Tibial artery (tissue), 4 donors: ENCODE measurements at regions not wholly inside any gene's neighbourhood (a gene's known extent, or its start where the extent isn't known, plus 50 kb on each side); places are given as distances from the start of the nearest gene placed in this dataset.
A peak's percentile ranks its signal among the peaks of the same experiment; 100 is the strongest.

Experiments used
- DNase-seq, 2 donors: peaks; one replicate each; pipeline ENCODE4 v3.0.0-alpha.2; 2019
- H3K27ac ChIP-seq, 2 donors: fragments of 200-600 bp; sonication (generic) in 1 of 2; 1 replicate in 1 of 2; 2 replicates in 1 of 2; pipeline ENCODE4 v1.5.1; 2018 to 2019; ENCODE audit warnings: mild to moderate bottlenecking in 1 of 2
- H3K27me3 ChIP-seq, 2 donors: fragments of 200-600 bp; sonication (generic) in 1 of 2; one replicate each; pipeline versions ENCODE4 v1.5.1 to v1.6.0; 2016 to 2019
- H3K36me3 ChIP-seq, 3 donors: fragments of 200-600 bp; sonication (generic) in 2 of 3; one replicate each; pipeline ENCODE4 v1.5.1; 2016 to 2019; ENCODE audit warnings: mild to moderate bottlenecking in 2 of 3
- H3K4me1 ChIP-seq, 4 donors: fragments of 200-600 bp; sonication (generic) in 2 of 4; 1 replicate in 3 of 4; 2 replicates in 1 of 4; pipeline ENCODE4 v1.5.1; 2016 to 2019
- H3K4me3 ChIP-seq, 2 donors: fragments of 200-600 bp; sonication (generic) in 1 of 2; 1 replicate in 1 of 2; 2 replicates in 1 of 2; pipeline ENCODE4 v1.5.1; 2018 to 2019; ENCODE audit warnings: mild to moderate bottlenecking in 2 of 2
- H3K9me3 ChIP-seq, 3 donors: fragments of 200-600 bp; sonication (generic) in 1 of 3; one replicate each; pipeline ENCODE4 v1.5.1; 2016 to 2019
- intact Hi-C: fragments of 100-400 bp; cut with DNase I; formaldehyde crosslinking; loops from one replicate; pipeline ENCODE4 v1.15.0; 2023; ENCODE audit warnings: low total_unique reads
- TF ChIP-seq, protein P1 (sequence below), 2 experiments: fragments of 200-600 bp in 1 of 2; fragments of 450-650 bp in 1 of 2; IDR thresholded peaks; one replicate each; pipeline ENCODE4 v1.5.1; 2017 to 2019; ENCODE audit warnings: antibody characterized with exemption in 2 of 2, mild to moderate bottlenecking in 1 of 2, moderate library complexity in 1 of 2

DNA sequence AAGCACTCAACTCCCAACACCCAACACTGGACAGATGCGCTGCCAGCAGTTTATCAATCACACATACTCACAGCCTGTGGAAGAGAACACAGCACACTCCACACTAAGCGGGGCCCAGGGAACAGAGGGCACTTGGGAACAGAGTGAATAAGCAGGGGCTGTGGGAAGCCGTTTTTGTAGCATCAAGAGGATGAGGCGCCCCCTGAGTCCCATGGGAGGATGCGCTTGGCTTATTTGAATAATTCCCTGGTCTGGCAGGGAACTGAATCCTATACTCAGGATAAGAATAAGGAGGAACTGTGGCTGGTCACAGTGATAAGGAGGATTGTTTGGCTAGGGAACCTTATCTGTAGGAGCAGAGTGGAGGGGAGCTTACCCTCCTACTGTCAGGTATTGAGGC lies 96.1 kb upstream of the DNAH5 start:
- no peak overlapping the region for H3K4me3 ChIP-seq
- H3K27me3 ChIP-seq: no peaks in the 10 kb centered on the region
- H3K36me3 ChIP-seq: no peaks in the 10 kb centered on the region
- intact Hi-C loops: no loop called here
- DNase-seq: no peak
- peaks cover 0 to 24% (median 15%) of the 10 kb centered on the region in 4 donors for H3K4me1 ChIP-seq
- H3K9me3 ChIP-seq: no peaks in the 10 kb centered on the region
- H3K27ac ChIP-seq: no peak overlapping the region
- TF ChIP-seq, protein P1, sequence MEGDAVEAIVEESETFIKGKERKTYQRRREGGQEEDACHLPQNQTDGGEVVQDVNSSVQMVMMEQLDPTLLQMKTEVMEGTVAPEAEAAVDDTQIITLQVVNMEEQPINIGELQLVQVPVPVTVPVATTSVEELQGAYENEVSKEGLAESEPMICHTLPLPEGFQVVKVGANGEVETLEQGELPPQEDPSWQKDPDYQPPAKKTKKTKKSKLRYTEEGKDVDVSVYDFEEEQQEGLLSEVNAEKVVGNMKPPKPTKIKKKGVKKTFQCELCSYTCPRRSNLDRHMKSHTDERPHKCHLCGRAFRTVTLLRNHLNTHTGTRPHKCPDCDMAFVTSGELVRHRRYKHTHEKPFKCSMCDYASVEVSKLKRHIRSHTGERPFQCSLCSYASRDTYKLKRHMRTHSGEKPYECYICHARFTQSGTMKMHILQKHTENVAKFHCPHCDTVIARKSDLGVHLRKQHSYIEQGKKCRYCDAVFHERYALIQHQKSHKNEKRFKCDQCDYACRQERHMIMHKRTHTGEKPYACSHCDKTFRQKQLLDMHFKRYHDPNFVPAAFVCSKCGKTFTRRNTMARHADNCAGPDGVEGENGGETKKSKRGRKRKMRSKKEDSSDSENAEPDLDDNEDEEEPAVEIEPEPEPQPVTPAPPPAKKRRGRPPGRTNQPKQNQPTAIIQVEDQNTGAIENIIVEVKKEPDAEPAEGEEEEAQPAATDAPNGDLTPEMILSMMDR (IDR thresholded peaks at IDR 0.05): no peak

GRCh38 chr5:14039576-14039975 lies 95.1 kb upstream of the DNAH5 start:
- Histone ChIP-seq H3K27me3 (no peaks in the 10 kb centered on the region), H3K4me3 (no peak overlapping the region), H3K36me3 (no peaks in the 10 kb centered on the region), H3K9me3 (no peaks in the 10 kb centered on the region), H3K27ac (no peak overlapping the region), H3K4me1 (peaks cover 0 to 26% (median 18%) of the 10 kb centered on the region in 4 donors)
- intact Hi-C loops: no loop called here
- TF ChIP-seq, protein P1 (IDR thresholded peaks at IDR 0.05): no peak
- DNase-seq: no peak

DNA sequence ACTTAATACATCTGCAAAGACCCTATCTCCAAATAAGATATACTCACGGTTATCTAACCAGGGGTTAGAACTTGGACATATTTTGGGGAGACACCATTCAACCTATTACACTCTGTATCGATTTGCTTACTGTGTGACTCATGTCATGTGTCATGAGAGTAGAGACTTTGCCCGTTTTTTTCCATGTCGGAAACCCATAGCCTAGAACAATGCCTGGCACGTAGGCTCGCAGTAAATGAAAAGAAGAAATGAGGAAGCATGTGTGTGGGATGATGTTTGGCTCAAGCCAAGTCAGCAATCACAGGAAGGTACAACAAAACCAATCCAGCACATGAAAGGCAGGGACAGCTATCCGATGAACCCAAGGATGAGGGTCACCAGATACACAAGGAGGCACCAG lies 94.6 kb upstream of the DNAH5 start:
- Histone ChIP-seq H3K9me3 (no peaks in the 10 kb centered on the region), H3K4me1 (peaks cover 0 to 26% (median 18%) of the 10 kb centered on the region in 4 donors), H3K27me3 (no peaks in the 10 kb centered on the region), H3K4me3 (no peak overlapping the region), H3K27ac (no peak overlapping the region), H3K36me3 (no peaks in the 10 kb centered on the region)
- DNase-seq: no peak
- TF ChIP-seq, protein P1 (IDR thresholded peaks at IDR 0.05): no peak
- intact Hi-C loops: no loop called here

DNA sequence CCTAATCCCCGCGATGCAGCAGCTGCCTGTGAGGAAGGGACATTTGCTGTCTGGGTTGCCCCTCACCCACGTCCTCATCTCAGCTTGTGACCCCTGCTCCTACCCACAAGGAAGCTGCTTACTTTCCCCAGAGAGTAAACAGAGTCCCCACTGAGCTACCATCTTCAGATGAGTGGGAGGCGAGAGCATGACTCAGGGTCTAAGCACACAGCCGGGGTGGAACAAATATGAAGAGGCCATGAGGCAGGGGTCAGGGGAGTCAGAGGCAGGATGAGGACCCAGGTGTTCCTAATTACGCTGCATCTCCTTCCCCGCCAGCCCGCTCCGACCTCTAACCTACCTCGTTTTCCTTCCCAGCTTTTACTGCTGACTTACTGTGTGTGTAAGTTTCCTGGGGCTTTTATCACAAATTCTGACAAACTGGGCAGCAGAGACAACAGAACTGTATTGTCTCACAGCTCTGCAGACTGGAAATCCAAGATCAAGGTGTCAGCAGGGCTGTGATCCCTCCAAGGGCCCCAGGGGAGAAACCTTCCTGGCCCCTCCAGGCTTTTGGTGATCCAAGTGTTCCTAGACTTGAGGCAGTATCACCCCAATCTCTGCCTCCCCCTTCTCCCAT lies 94.0 kb upstream of the DNAH5 start:
- TF ChIP-seq, protein P1 (IDR thresholded peaks at IDR 0.05): no peak
- intact Hi-C loops: no loop called here
- Histone ChIP-seq H3K36me3 (no peaks in the 10 kb centered on the region), H3K4me3 (no peak overlapping the region), H3K27me3 (no peaks in the 10 kb centered on the region), H3K9me3 (no peaks in the 10 kb centered on the region), H3K27ac (no peak overlapping the region), H3K4me1 (peaks cover 0 to 26% (median 18%) of the 10 kb centered on the region in 4 donors)
- DNase-seq: no peak

GRCh38 chr5:14036947-14037346 lies 92.5 kb upstream of the DNAH5 start:
- no peak overlapping the region for H3K27ac ChIP-seq
- TF ChIP-seq, protein P1 (IDR thresholded peaks at IDR 0.05): no peak
- no peaks in the 10 kb centered on the region for H3K36me3 ChIP-seq
- no peaks in the 10 kb centered on the region for H3K27me3 ChIP-seq
- DNase-seq: no peak
- H3K4me1 ChIP-seq: peaks cover 0 to 26% (median 18%) of the 10 kb centered on the region in 4 donors
- intact Hi-C loops: no loop called here
- no peaks in the 10 kb centered on the region for H3K9me3 ChIP-seq
- H3K4me3 ChIP-seq: no peak overlapping the region

- H3K27me3 ChIP-seq: no peaks in the 10 kb centered on the region
- peak overlapping the region; percentile 33 to 44 for H3K27ac ChIP-seq
- H3K9me3 ChIP-seq: no peaks in the 10 kb centered on the region
- H3K36me3 ChIP-seq: no peaks in the 10 kb centered on the region
- peak overlapping the region in 1 of 2 donors; percentile 13 for H3K4me3 ChIP-seq
- DNase-seq: no peak
- intact Hi-C loops: no loop called here
- TF ChIP-seq, protein P1 (IDR thresholded peaks at IDR 0.05): no peak
- H3K4me1 ChIP-seq: peaks cover 0 to 26% (median 18%) of the 10 kb centered on the region in 4 donors
Measured at GRCh38 chr5:14036514-14036913, 92.0 kb upstream of the DNAH5 start.
